Keratinocyte (primary cell): ENCODE measurements at regions not wholly inside any gene's neighbourhood (a gene's known extent, or its start where the extent isn't known, plus 50 kb on each side); places are given as distances from the start of the nearest gene placed in this dataset.
A peak's percentile ranks its signal among the peaks of the same experiment; 100 is the strongest.

Experiments
- DNase-seq: peaks from one replicate; pipeline ENCODE4 v3.0.0-alpha.2; 2011; ENCODE audit warnings: low read depth, missing footprints, low spot score
- FAIRE-seq: peaks from 2 replicates; lab custom pipeline; 2011; peaks lifted over from hg19 to GRCh38; lab: Jason Lieb, UNC
- H2AFZ ChIP-seq: 2 replicates; pipeline ENCODE4 v1.6.0; 2012; ENCODE audit warnings: low read length, control low read depth, inconsistent platforms; ENCODE audit not compliant: control insufficient read depth
- H3K27ac ChIP-seq: 2 replicates; pipeline ENCODE4 v1.5.1; 2011; ENCODE audit warnings: low read length; ENCODE audit not compliant: control insufficient read depth, insufficient read depth
- H3K27me3 ChIP-seq: 3 replicates; pipeline ENCODE4 v1.6.0; 2011; ENCODE audit warnings: low read length; ENCODE audit not compliant: control insufficient read depth, insufficient read depth; ENCODE audit errors: extremely low read depth
- H3K36me3 ChIP-seq, 2 experiments: 2 replicates in 1 of 2; 3 replicates in 1 of 2; pipeline ENCODE4 v1.5.1; 2011; ENCODE audit warnings: low read length in 2 of 2, mild to moderate bottlenecking in 1 of 2; ENCODE audit not compliant: control insufficient read depth in 2 of 2, insufficient read depth in 2 of 2; ENCODE audit errors: extremely low read depth in 1 of 2
- H3K4me1 ChIP-seq: 3 replicates; pipeline ENCODE4 v1.5.1; 2011; ENCODE audit warnings: low read length; ENCODE audit not compliant: control insufficient read depth, insufficient read depth; ENCODE audit errors: extremely low read depth
- H3K4me2 ChIP-seq: 3 replicates; pipeline ENCODE4 v1.6.0; 2011; ENCODE audit warnings: low read depth, low read length; ENCODE audit not compliant: control insufficient read depth, insufficient read depth; ENCODE audit errors: extremely low read depth
- H3K4me3 ChIP-seq, 3 experiments: fragments of 200-600 bp in 1 of 3; sonication (generic) in 1 of 3; 2 replicates in 2 of 3; 3 replicates in 1 of 3; pipeline ENCODE4 v1.5.1; 2011 to 2016; ENCODE audit warnings: low read length in 3 of 3, mild to moderate bottlenecking in 3 of 3, control low read depth in 2 of 3, inconsistent platforms in 1 of 3, low read depth in 1 of 3, mixed read lengths in 1 of 3, mixed run types in 1 of 3, moderate library complexity in 1 of 3; ENCODE audit not compliant: control insufficient read depth in 2 of 3, insufficient read depth in 2 of 3; ENCODE audit errors: extremely low read depth in 1 of 3
- H3K79me2 ChIP-seq: 2 replicates; pipeline ENCODE4 v1.6.0; 2012; ENCODE audit warnings: low read length; ENCODE audit not compliant: control insufficient read depth, insufficient read depth
- H3K9ac ChIP-seq: 3 replicates; pipeline ENCODE4 v1.6.0; 2011; ENCODE audit warnings: low read length; ENCODE audit not compliant: control insufficient read depth, insufficient read depth; ENCODE audit errors: extremely low read depth
- H3K9me1 ChIP-seq: 3 replicates; pipeline ENCODE4 v1.6.0; 2011; ENCODE audit warnings: low read length; ENCODE audit not compliant: control insufficient read depth, insufficient read depth; ENCODE audit errors: extremely low read depth
- H3K9me3 ChIP-seq: 2 replicates; pipeline ENCODE4 v1.5.1; 2012; ENCODE audit warnings: low read depth, low read length; ENCODE audit not compliant: control insufficient read depth
- H4K20me1 ChIP-seq: 3 replicates; pipeline ENCODE4 v1.6.0; 2011; ENCODE audit warnings: low read length; ENCODE audit not compliant: control insufficient read depth, insufficient read depth; ENCODE audit errors: extremely low read depth
- EZH2 ChIP-seq: IDR thresholded peaks from one replicate; pipeline ENCODE4 v1.6.1; 2012; ENCODE audit warnings: inconsistent platforms, mild to moderate bottlenecking, low read length, moderate library complexity
- dilution Hi-C: fragments of 300-500 bp; cut with MboI; formaldehyde crosslinking; loops from one replicate; pipeline ENCODE4 v1.7.0; 2020; ENCODE audit warnings: low sequenced_read_pairs; ENCODE audit not compliant: extremely low pct_ligation_motif_present
- TF ChIP-seq, protein P1 (sequence below), 3 experiments: IDR thresholded peaks in 1 of 3; conservative IDR thresholded peaks in 1 of 3; optimal IDR thresholded peaks in 1 of 3; 2 replicates in 2 of 3; 3 replicates in 1 of 3; pipeline versions ENCODE3 to v1.5.1; 2011; ENCODE audit warnings: low read length in 3 of 3, mild to moderate bottlenecking in 3 of 3, moderate library complexity in 2 of 3, control low read depth in 1 of 3, inconsistent platforms in 1 of 3; ENCODE audit not compliant: insufficient read depth in 2 of 3; ENCODE audit errors: extremely low read depth in 1 of 3

DNA sequence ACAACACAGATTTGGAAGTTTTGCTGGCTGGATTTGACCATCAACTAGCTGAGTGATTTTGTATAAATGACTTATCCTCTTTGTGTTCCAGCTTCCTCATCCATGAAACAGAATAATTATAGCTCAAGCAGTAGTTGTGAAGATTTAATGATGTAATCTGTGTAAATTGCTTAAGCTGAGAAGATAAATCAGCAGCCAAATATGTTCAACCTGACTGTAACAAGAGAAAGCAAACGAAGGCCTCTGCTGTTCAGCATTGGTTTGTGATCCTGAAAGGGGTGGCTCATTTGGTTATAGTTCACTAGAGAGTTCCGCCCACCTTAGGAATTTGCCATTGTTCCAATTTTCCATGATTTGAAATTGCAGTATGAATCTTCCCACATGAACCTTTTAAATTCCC is 75.7 kb upstream of the CCDC112 start:
- FAIRE-seq (peak; percentile 67), DNase-seq (no peak)
- Histone ChIP-seq H3K27me3 (no peaks in the 10 kb centered on the region), H3K4me1 (no peaks in the 10 kb centered on the region), H3K4me3 (no peak overlapping the region), H3K4me2 (no peak overlapping the region), H3K9ac (no peak overlapping the region), H4K20me1 (no peaks in the 10 kb centered on the region), H2AFZ (no peak overlapping the region), H3K36me3 (no peaks in the 10 kb centered on the region), H3K9me3 (no peaks in the 10 kb centered on the region), H3K9me1 (no peaks in the 10 kb centered on the region), H3K27ac (no peak overlapping the region), H3K79me2 (no peaks in the 10 kb centered on the region)
- TF ChIP-seq, protein P1, sequence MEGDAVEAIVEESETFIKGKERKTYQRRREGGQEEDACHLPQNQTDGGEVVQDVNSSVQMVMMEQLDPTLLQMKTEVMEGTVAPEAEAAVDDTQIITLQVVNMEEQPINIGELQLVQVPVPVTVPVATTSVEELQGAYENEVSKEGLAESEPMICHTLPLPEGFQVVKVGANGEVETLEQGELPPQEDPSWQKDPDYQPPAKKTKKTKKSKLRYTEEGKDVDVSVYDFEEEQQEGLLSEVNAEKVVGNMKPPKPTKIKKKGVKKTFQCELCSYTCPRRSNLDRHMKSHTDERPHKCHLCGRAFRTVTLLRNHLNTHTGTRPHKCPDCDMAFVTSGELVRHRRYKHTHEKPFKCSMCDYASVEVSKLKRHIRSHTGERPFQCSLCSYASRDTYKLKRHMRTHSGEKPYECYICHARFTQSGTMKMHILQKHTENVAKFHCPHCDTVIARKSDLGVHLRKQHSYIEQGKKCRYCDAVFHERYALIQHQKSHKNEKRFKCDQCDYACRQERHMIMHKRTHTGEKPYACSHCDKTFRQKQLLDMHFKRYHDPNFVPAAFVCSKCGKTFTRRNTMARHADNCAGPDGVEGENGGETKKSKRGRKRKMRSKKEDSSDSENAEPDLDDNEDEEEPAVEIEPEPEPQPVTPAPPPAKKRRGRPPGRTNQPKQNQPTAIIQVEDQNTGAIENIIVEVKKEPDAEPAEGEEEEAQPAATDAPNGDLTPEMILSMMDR (optimal IDR thresholded peaks at IDR 0.05 in 1 of 3, IDR thresholded peaks at IDR 0.05 in 1 of 3, conservative IDR thresholded peaks at IDR 0.05 in 1 of 3; ENCODE audit: extremely low read depth in 1 of 3, insufficient read depth in 2 of 3, low read length in 3 of 3): no peak
- TF ChIP-seq EZH2: no peak
- dilution Hi-C loops: no loop called here

DNA sequence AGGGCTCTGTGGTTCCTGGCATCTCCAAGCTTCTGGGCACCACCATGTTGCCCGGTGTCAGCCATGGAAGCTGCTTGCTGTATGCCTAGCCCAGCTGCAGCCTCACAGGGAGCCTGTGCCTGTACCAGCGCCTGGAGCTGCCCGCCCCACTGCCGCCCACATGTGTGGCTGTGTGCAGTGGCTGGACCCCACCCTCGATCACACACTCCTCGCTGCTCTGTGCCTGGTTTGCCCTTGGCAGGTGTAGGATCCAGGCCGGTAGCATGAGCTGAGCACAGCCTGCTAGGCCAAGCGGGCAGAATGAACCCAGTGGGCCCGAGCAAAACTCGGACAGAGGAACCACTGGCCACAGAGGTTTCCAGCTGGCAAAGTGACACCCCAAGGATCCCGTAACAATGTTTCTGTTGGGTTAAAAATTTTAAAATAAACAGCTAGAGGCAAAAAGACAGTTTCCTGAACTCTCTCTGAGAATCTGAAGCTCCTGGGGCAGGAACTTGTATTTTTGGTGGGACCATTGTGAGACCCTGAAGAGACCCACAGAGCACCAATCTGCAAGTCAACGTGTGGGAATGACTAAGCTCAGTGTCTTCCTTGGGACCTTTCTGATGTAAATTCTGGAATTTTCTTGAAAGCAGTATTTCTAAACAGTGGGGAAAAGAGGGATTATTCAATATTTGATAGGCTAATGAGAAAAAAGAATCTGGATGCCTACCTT is 73.1 kb upstream of the CCDC112 start:
- Histone ChIP-seq H2AFZ (no peak overlapping the region), H3K27me3 (no peaks in the 10 kb centered on the region), H3K4me1 (peaks cover 12% of the 10 kb centered on the region), H4K20me1 (no peaks in the 10 kb centered on the region), H3K27ac (no peak overlapping the region), H3K4me2 (no peak overlapping the region), H3K9me3 (no peaks in the 10 kb centered on the region), H3K79me2 (no peaks in the 10 kb centered on the region), H3K9me1 (no peaks in the 10 kb centered on the region), H3K9ac (no peak overlapping the region), H3K4me3 (no peak overlapping the region), H3K36me3 (no peaks in the 10 kb centered on the region)
- DNase-seq (no peak), FAIRE-seq (no peak)
- dilution Hi-C loops: no loop called here
- TF ChIP-seq, protein P1 (optimal IDR thresholded peaks at IDR 0.05 in 1 of 3, IDR thresholded peaks at IDR 0.05 in 1 of 3, conservative IDR thresholded peaks at IDR 0.05 in 1 of 3; ENCODE audit: extremely low read depth in 1 of 3, insufficient read depth in 2 of 3, low read length in 3 of 3): no peak
- no peak for TF ChIP-seq EZH2
